ENCODE measurements at regions not wholly inside any gene's neighbourhood (a gene's known extent, or its start where the extent isn't known, plus 50 kb on each side); places are given as distances from the start of the nearest gene placed in this dataset.

DNA sequence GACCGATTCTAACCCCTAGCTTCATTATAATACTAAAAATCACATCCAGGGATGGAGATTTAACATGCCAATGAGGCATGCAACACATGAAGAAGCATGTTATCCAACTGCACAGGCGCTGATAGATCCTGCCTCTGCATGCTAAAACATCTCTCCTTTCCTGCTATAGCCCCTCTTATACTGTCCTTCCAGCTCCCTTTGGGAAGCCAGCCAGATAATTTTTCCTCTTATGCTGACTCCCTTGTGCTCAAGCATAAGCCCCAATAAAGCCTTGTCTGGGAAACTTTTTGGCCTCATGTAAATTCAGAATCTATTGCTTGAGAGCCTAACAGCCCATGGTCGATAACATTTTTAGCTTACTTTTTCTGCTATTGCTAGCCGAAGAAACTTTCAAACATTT, 404.3 kb downstream of the EPM2A start:
- TF ChIP-seq, protein P1, sequence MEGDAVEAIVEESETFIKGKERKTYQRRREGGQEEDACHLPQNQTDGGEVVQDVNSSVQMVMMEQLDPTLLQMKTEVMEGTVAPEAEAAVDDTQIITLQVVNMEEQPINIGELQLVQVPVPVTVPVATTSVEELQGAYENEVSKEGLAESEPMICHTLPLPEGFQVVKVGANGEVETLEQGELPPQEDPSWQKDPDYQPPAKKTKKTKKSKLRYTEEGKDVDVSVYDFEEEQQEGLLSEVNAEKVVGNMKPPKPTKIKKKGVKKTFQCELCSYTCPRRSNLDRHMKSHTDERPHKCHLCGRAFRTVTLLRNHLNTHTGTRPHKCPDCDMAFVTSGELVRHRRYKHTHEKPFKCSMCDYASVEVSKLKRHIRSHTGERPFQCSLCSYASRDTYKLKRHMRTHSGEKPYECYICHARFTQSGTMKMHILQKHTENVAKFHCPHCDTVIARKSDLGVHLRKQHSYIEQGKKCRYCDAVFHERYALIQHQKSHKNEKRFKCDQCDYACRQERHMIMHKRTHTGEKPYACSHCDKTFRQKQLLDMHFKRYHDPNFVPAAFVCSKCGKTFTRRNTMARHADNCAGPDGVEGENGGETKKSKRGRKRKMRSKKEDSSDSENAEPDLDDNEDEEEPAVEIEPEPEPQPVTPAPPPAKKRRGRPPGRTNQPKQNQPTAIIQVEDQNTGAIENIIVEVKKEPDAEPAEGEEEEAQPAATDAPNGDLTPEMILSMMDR (conservative IDR thresholded peaks at IDR 0.05; ENCODE audit: low read depth, low read length): no peak
- TF ChIP-seq EZH2 (IDR thresholded peaks at IDR 0.05; ENCODE audit: borderline replicate concordance, low read depth, low read length, poor library complexity, severe bottlenecking): no peak
